Gastroesophageal sphincter (tissue), 3 donors: ENCODE measurements at regions not wholly inside any gene's neighbourhood (a gene's known extent, or its start where the extent isn't known, plus 50 kb on each side); places are given as distances from the start of the nearest gene placed in this dataset.

ENCODE experiments used
- CTCF ChIP-seq, 4 experiments: fragments of 200-600 bp in 2 of 4; fragments of 450-650 bp in 2 of 4; sonication (generic) in 1 of 4; IDR thresholded peaks; one replicate each; pipeline ENCODE4 v1.5.1; 2017 to 2019; ENCODE audit warnings: antibody characterized with exemption in 4 of 4, mild to moderate bottlenecking in 2 of 4, moderate library complexity in 2 of 4
- EP300 ChIP-seq: sonication (generic); formaldehyde crosslinking; IDR thresholded peaks from one replicate; pipeline ENCODE4 v1.6.1; 2017; ENCODE audit warnings: antibody characterized with exemption, mild to moderate bottlenecking
- POLR2A ChIP-seq, 2 donors: fragments of 450-650 bp; IDR thresholded peaks; one replicate each; pipeline ENCODE4 v1.6.1; 2017; ENCODE audit warnings: antibody characterized with exemption in 2 of 2, mild to moderate bottlenecking in 2 of 2, moderate library complexity in 1 of 2
- POLR2AphosphoS5 ChIP-seq: sonication (generic); formaldehyde crosslinking; IDR thresholded peaks from one replicate; pipeline ENCODE4 v1.6.1; 2017; ENCODE audit warnings: antibody characterized with exemption

GRCh38 chr15:95370291-95370690 is 960.2 kb upstream of the NR2F2 start:
- TF ChIP-seq POLR2AphosphoS5 = no peak
- no peak for TF ChIP-seq CTCF (IDR thresholded peaks at IDR 0.05)
- no peak for TF ChIP-seq POLR2A (IDR thresholded peaks at IDR 0.05)
- TF ChIP-seq EP300 = no peak
